Retinal pigment epithelial cell (primary cell): ENCODE measurements at regions not wholly inside any gene's neighbourhood (a gene's known extent, or its start where the extent isn't known, plus 50 kb on each side); places are given as distances from the start of the nearest gene placed in this dataset.
"Not testable (repeated sequence)": the region's sequence is repeated elsewhere in the genome, so short reads cannot be mapped to it uniquely, and the experiment has no call there.

Source experiments
- DNase-seq: peaks from one replicate; pipeline ENCODE4 v3.0.0-alpha.2; 2010; ENCODE audit warnings: low read depth
- H3K4me3 ChIP-seq: 2 replicates; pipeline ENCODE4 v1.5.1; 2011; ENCODE audit warnings: mild to moderate bottlenecking, low read length, control low read depth, moderate library complexity
- TF ChIP-seq, protein P1 (sequence below): conservative IDR thresholded peaks from 2 replicates; pipeline ENCODE4 v1.5.1; 2011; ENCODE audit warnings: low read depth, low read length, control low read depth, inconsistent platforms

DNA sequence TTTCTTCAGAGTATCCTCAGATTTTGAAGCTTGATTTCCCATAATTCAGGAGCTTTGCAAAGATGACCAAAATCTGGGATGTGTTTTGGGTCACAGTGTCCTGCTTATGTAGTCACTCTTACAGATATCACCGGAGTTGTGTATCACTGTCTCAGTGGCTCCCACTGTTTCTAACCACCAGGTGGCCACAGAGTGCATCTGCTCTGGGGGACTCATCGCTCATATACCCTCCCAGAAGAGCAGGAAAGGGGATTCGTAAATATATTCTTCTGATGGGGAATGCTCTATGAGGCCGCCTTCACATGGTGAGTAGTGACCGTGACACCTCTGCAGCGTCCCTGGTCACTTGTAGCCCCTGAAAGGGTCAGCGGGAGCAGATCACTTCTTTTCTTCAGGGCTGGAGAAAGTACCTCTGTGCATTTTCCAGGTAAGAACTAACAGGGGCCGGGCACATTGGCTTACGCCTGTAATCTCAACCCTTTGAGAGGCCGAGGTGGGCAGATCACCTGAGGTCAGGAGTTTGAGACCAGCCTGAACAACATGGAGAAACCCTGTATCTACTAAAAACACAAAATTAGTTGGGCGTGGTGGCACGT is 249.4 kb upstream of the NOTCH2NLA start:
- H3K4me3 ChIP-seq, DNase-seq: not testable (repeated sequence)
- TF ChIP-seq, protein P1, sequence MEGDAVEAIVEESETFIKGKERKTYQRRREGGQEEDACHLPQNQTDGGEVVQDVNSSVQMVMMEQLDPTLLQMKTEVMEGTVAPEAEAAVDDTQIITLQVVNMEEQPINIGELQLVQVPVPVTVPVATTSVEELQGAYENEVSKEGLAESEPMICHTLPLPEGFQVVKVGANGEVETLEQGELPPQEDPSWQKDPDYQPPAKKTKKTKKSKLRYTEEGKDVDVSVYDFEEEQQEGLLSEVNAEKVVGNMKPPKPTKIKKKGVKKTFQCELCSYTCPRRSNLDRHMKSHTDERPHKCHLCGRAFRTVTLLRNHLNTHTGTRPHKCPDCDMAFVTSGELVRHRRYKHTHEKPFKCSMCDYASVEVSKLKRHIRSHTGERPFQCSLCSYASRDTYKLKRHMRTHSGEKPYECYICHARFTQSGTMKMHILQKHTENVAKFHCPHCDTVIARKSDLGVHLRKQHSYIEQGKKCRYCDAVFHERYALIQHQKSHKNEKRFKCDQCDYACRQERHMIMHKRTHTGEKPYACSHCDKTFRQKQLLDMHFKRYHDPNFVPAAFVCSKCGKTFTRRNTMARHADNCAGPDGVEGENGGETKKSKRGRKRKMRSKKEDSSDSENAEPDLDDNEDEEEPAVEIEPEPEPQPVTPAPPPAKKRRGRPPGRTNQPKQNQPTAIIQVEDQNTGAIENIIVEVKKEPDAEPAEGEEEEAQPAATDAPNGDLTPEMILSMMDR: peak; percentile 74

DNA sequence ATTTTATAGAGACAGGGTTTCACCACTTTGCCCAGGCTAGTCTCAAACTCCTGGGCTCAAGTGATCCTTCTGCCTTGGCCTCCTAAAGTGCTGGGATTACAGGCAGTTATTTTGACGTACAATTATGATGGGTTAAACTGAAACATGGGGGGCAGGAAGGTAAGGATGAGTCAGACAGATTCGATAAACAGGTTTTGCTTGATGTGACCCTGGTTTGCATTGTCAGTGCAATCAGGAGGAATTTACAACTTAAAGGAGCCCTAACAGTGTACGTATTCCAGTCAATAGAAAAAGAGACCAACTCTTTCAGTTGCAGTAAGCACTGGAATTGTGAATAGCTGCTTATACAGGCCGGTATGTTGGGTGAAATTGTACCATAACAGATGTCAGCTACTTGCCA is 246.3 kb upstream of the NOTCH2NLA start:
- not testable (repeated sequence) for H3K4me3 ChIP-seq, DNase-seq

DNA sequence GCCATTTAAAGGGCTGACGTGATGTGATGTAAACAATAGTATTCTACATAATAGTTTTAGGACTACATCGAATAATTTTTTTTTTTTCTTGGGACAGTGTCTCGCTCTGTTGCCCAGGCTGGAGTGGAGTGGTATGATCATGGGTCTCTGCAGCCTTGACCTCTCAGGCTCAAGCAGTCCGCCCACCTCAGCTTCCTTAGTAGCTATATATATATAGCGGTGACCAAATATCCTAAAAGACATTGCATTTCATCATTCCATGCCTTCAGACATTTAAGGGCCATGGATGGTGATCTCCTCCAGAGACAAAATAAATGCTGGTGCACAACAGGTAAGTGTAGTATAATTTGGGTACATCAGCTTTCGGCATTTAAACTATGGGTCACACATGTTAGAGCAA is 245.4 kb upstream of the NOTCH2NLA start:
- DNase-seq, H3K4me3 ChIP-seq: not testable (repeated sequence)

DNA sequence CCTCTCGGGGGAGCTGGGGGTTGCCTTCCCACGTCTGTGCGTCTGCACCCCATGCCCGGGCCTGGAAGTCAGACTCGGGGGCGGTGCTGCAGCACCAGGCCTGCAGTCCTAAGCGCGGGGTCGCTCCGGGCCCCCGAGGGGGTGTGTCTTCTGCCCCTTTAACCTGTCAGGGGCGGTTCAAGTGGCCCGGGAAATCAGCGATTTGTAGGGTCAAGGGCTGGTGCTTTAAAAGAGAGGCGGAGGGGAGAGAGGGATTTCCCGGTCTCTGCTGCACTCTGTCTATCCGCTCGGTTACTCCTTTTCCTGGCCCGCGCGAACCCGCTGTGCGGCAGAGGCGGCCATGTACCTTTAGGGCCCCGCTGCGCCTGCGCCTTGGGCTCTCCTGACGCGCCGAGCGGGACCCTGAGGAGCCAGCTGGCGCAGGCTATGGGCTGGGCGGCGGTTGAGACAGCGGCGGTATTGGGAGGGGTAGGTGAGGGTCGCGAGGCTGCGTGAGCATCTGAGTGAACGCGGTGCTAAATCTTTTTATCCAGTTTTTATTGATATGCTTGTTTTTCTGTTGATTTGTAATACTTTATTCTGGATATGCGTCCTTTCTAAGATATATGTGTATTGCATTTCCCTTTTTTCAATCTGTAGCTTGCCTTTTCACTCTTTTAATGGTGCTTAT is 243.5 kb upstream of the NOTCH2NLA start:
- H3K4me3 ChIP-seq: peak overlapping the region; percentile 42
- DNase-seq: not testable (repeated sequence)

DNA sequence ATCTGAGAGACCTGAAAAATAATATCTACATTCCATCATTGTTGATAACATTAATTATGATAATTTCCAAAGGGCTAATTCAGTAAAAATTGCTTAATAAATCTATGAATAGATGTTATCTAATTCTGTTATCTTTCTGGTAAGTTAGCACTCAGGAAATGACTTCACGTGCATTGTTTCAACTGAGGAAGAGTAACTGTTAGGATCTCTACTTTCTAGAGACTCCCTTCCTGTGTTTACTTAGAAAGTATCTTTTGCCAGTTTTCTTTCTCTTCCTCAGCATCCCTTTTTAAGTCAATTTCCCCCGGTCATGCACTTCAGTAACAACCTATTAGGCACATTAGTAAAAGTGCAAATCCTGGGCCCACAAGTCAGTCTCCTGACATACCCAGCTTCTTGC is 231.1 kb upstream of the NOTCH2NLA start:
- DNase-seq, H3K4me3 ChIP-seq: not testable (repeated sequence)

DNA sequence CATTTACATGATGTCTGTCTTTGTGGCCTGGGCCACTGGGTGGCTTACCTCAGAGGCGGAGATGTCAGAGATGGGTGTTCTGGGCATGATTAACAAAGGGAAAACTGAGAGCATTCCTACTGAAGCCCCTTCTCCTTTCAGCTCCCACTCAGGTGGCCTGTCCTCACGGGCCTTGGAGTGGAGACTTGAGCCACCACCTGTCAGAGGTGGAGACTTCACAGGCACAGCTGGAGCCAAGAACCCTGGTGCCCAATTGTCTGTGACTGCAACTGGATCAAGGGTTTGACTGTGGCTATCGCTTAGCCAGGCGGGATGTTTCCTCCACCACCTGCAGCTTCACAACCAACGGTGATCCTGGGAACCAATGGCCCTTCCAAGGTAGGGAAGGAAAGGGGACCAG is 230.5 kb upstream of the NOTCH2NLA start:
- not testable (repeated sequence) for DNase-seq, H3K4me3 ChIP-seq

DNA sequence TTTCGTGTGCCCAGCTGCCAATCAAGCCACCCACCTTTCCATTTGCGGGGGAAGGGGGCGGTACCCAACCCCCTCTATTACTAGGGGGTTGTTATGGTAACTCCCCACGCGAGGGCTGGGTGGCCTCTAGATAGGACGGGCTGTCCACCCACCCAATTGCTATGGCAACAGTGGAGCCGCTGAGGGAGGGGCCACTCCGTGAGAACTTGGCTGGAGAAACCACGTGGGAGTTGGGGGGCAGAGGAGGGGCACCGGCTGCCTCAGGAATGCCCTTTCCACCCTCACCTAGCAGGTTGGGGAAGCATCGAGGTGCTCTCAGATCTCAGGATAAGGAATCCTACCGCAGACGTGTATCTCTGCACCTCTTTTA is 220.0 kb upstream of the NOTCH2NLA start:
- not testable (repeated sequence) for DNase-seq, H3K4me3 ChIP-seq

DNA sequence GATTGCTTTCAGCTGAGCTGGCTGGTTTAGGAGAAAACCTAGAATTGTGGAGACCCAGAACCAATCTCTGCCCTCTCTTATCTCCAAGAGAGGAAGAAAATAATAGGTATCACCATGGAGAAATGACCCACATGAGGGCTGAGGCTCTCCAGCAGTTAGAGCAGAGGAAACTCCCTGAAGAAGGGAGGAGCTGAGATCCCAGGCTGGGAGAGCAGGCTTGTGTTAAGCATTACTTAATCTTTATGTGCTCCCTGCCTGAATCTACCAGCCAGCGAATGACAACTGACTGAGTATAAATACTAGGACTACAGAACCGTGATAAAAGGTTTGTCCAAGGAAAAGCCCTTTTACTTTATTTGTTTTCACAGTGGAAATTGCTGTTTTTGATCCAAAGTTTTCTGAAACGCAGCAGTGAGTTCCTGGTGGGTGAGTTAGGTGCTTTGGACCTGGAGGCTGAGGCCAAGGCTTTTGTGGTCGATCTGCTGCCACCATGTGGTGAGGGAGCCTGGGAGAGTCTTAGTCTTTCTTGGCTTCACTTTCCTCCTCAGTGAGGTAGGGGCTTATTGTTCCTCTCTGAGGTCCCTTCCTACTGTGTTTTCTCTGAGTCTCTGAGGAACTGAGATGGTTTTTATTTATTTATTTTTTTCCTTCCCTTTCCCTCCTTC is 219.5 kb upstream of the NOTCH2NLA start:
- TF ChIP-seq, protein P1: peak; percentile 27
- DNase-seq, H3K4me3 ChIP-seq: not testable (repeated sequence)

DNA sequence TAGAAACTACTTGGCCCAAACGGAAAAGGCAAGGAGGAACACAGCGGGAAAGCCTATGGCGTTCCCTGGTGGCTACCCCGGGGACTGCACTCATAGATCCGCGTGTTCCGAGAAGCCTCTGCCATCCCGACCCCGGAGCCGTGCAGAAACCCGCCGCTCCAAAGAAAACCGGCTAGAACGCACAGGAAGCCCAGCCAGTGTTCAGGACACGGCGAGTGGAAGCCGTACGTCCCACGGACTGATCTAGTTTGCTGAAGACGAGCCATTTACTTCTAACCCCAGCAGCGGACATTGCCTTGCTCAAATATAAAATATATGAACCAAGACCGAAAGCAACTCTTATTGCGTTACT is 215.0 kb upstream of the NOTCH2NLA start:
- not testable (repeated sequence) for DNase-seq
- peak overlapping the region; percentile 48 for H3K4me3 ChIP-seq

DNA sequence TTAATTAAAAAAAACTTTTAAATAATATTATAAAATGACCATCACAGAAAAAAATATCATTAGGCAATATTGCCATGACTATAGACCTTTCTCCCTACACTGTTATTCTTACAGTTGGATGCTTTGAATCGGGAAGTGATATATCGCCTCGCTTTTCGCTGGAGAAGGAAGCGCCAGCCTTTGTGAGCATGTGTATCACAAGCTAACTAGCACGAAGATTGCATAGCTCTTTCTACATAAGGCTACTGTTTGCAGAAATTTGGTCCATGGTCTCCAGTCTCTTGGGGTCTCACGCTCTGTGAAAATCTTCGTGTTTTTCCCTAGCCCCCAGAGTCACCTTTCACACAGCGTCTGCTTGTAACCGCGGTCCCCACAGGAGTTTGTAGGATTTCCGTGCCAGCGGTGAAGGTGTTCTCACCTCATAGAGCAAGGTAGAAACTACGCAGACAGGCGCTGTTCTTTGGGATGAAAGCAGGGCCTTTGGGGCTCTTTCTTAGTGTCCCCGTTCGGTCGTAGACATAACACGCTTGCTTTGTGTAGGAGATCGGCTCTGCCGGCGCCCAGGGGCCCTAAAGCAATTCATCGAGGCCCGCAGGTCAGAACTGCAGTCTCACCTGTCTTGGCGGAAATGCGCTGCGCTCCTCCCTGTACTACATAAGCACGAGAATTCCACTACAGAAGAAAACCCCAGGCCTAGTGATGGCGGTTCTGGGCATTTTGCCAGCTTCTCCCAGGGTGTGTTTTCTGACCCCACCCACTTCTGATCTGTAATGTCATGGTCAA is 214.5 kb upstream of the NOTCH2NLA start:
- not testable (repeated sequence) for DNase-seq, H3K4me3 ChIP-seq

DNA sequence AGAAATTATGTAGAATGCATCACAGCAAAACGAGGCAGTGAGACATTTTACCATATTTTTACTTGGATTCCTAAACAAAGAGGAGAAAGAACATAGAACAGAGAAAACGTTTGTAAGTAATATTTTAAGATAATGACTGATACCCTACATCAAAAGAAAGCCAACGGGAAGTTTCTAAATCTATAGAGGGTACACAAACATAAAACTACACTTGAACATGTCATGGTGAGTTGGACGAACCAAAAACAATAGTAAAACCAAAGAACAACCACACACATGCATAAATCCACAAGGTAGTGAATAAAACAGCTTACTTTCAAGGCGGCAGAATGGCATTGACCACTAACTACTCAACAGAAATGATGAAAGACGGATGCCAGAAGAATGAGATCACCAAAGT is 209.7 kb upstream of the NOTCH2NLA start:
- not testable (repeated sequence) for DNase-seq, H3K4me3 ChIP-seq

DNA sequence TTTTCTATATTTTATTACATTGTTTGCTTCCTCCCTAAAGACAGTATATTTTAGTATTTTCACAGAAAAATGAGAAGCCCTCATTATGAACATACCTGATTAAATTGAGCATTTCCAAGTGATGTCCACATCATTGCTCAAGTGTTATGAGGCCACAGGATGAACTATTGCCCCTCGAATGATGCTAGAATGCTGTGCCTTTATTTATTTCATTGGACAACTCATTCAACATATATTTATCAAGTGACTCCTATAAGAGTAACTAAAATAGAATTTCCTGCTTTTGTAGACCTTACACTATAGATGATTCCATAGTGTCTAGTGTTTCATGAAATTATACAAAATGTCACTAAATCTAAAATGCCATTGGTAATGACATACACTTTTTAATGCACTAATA is 187.8 kb upstream of the NOTCH2NLA start:
- not testable (repeated sequence) for DNase-seq, H3K4me3 ChIP-seq

DNA sequence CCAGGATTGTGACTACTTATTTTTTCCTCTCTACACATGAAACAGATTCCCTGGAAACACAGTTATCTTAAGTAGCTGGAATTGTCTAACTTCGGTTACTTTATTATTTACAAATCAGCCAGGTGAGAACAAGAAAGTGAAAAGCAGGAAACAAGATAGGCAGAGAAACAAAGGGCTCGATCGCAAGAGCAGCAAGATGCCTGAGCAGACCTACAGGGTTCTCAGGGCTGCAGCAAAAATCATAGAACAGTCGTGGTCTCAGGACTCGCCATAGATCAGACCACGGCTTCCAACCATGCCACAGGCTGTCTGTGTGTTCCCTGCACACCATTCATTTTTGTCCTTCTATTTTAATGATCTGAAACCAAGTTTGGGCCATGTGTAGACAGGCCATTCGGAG is 186.2 kb upstream of the NOTCH2NLA start:
- DNase-seq, H3K4me3 ChIP-seq: not testable (repeated sequence)

DNA sequence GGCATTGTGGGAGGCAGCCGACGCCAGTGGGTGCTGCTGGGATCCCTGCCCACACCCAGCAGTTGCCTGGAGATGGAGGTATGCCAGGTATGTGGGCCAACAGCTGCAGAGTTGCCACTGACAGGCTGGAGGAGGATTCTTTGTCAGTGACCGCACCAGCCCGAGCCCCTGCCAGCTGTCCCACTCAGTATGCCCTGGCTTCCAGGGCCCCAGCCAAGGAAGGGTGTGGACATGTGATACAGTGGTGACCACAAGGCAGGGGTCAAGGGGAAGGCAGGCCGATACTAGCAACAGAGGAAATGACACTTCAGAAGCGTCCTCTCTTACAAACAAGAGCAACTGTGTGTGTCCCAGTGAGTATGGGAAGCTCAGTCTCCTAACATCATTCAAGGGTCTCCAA is 185.1 kb upstream of the NOTCH2NLA start:
- peak; percentile 25 for DNase-seq
- not testable (repeated sequence) for H3K4me3 ChIP-seq

DNA sequence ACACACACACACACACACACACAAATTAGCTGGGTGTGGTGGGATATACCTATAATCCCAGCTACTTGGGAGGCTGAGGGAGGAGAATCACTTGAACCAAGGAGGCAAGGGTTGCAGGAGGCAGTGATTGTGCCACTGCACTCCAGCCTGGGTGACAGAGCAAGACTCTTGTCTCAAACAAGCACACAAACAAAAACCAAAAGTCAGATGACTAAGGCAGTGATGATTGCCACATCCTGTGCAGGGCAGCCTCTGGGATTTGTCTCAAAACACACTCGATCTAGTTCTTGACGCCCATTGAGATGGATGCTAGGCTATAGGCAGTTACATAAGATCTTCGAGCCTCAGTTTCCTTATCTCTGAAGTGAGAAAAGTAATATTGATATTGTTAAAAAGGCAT is 183.1 kb upstream of the NOTCH2NLA start:
- H3K4me3 ChIP-seq, DNase-seq: not testable (repeated sequence)

DNA sequence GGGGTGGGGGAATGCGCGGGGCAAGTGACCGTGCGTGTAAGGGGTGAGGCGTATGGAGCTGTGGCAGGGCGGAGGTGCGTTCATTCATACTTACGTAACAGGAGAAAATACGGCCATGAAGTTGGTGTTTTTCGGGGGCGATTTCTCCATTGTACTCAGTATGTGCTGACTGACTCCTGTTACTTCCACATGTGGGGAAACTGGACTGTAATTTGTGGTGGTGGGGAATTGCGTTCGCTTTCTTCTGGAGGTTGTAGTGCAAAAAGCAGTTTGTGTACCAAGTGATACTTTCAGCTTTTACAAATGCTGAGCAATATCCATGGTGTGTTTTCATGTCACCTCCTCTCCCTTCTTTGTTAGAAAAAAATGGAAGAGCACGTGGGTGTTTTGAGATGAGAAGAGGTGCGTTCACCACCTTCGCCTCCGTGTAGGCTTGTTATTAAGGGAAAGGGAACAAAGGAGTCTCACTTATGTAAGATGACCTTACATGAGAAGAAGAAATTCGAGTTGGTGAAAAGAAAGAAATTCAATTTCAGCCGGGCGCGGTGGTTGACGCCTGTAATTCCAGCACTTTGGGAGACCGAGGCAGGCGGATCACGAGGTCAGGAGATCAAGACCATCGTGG is 181.1 kb upstream of the NOTCH2NLA start:
- not testable (repeated sequence) for H3K4me3 ChIP-seq
- peak; percentile 60 for DNase-seq
